A673 (cell line): ENCODE measurements at regions not wholly inside any gene's neighbourhood (a gene's known extent, or its start where the extent isn't known, plus 50 kb on each side); places are given as distances from the start of the nearest gene placed in this dataset.

Experiments used
- EZH2 ChIP-seq: fragments of 200-600 bp; sonication (generic); IDR thresholded peaks from 2 replicates; pipeline ENCODE4 v1.6.1; 2017; ENCODE audit warnings: borderline replicate concordance, low read depth, mild to moderate bottlenecking, mixed read lengths, antibody characterized with exemption, low read length; ENCODE audit not compliant: poor library complexity, severe bottlenecking
- TF ChIP-seq, protein P1 (sequence below): fragments of 300-800, 200-600 bp; sonication (generic); conservative IDR thresholded peaks from 2 replicates; pipeline ENCODE4 v1.5.1; 2017; ENCODE audit warnings: low read depth, mild to moderate bottlenecking, antibody characterized with exemption, low read length, moderate library complexity, mixed read lengths

DNA sequence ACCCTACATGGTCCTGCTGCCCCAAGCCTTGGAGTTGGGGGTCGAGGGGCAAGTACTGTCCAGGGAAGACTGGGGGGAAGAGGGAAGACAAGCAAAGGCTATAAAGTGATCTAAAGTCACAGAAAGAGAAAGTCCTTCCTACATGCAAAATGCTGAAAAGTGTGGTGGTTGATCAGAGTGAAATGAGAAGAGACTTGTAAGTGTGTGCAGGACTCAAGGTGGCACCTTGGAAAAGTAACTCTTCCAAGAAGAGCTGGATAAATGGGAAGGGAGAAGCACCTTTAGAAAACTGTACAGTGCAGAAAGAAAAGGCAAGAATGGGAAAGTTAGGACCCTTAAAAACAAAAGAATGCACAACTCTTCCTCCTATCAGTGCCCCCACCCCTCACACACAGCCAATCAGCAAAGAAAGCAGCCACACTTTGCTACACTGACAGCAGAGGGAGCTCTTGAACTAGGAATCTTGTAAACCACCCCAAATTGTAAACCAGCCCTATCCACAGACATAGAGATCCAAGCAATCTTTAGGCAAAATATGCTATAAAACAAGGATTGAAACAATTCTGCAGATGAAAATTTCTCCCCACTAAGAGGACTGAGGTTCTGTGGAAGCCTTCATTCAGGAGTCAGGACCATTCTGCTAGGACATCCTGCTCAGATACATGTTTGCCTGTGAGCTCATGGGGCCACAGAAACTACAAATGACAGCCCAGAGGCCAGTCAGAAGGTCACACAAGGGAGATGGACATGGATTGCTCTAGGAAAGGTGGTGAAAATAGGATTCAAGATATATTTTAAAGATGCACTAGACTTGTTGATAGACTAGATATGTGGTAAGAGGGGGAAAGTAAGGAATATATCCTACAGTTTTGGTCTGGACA is 146.4 kb downstream of the FTCDNL1 start:
- TF ChIP-seq, protein P1, sequence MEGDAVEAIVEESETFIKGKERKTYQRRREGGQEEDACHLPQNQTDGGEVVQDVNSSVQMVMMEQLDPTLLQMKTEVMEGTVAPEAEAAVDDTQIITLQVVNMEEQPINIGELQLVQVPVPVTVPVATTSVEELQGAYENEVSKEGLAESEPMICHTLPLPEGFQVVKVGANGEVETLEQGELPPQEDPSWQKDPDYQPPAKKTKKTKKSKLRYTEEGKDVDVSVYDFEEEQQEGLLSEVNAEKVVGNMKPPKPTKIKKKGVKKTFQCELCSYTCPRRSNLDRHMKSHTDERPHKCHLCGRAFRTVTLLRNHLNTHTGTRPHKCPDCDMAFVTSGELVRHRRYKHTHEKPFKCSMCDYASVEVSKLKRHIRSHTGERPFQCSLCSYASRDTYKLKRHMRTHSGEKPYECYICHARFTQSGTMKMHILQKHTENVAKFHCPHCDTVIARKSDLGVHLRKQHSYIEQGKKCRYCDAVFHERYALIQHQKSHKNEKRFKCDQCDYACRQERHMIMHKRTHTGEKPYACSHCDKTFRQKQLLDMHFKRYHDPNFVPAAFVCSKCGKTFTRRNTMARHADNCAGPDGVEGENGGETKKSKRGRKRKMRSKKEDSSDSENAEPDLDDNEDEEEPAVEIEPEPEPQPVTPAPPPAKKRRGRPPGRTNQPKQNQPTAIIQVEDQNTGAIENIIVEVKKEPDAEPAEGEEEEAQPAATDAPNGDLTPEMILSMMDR = peak; percentile 76
- no peak for TF ChIP-seq EZH2
